SK-N-SH treated with all-trans-retinoic acid at 6 μM for 48 hours (cell line): ENCODE measurements at regions not wholly inside any gene's neighbourhood (a gene's known extent, or its start where the extent isn't known, plus 50 kb on each side); places are given as distances from the start of the nearest gene placed in this dataset.

ENCODE experiments used
- ARNTL ChIP-seq: fragments of 450-650 bp; formaldehyde crosslinking; IDR thresholded peaks from 2 replicates; pipeline ENCODE4 v1.5.0; 2020; ENCODE audit warnings: low read depth, mild to moderate bottlenecking, moderate library complexity, borderline replicate concordance
- CREB5 ChIP-seq: fragments of 250-450 bp; sonication (Bioruptor Pico); IDR thresholded peaks from 2 replicates; pipeline ENCODE4 v1.5.1; 2020; ENCODE audit warnings: low read depth, mild to moderate bottlenecking, moderate library complexity
- CSDC2 ChIP-seq: fragments of 250-450 bp; sonication (Bioruptor Pico); IDR thresholded peaks from 2 replicates; pipeline ENCODE4 v1.5.0; 2020; ENCODE audit warnings: mild to moderate bottlenecking, moderate library complexity
- OSR1 ChIP-seq: fragments of 250-450 bp; sonication (Bioruptor Pico); IDR thresholded peaks from 2 replicates; pipeline ENCODE4 v1.8.0; 2022; ENCODE audit warnings: moderate library complexity, mild to moderate bottlenecking, inconsistent platforms
- PATZ1 ChIP-seq: fragments of 250-450 bp; sonication (Bioruptor Pico); IDR thresholded peaks from 2 replicates; pipeline ENCODE4 v1.8.0; 2020; ENCODE audit warnings: mild to moderate bottlenecking, moderate library complexity, borderline replicate concordance
- RARB ChIP-seq: fragments of 250-450 bp; sonication (Bioruptor Pico); IDR thresholded peaks from 2 replicates; pipeline ENCODE4 v1.8.0; 2021; ENCODE audit warnings: mild to moderate bottlenecking, moderate library complexity
- SNAI2 ChIP-seq: fragments of 250-450 bp; sonication (Bioruptor Pico); IDR thresholded peaks from 2 replicates; pipeline ENCODE4 v1.5.0; 2020; ENCODE audit warnings: mild to moderate bottlenecking, moderate library complexity
- TCF4 ChIP-seq: fragments of 250-450 bp; sonication (Bioruptor Pico); IDR thresholded peaks from 2 replicates; pipeline ENCODE4 v1.8.0; 2021; ENCODE audit warnings: mild to moderate bottlenecking, moderate library complexity, borderline replicate concordance
- ZC3H10 ChIP-seq: fragments of 250-450 bp; sonication (Bioruptor Pico); IDR thresholded peaks from 2 replicates; pipeline ENCODE4 v1.5.1; 2021; ENCODE audit warnings: mild to moderate bottlenecking, moderate library complexity
- ZNF565 ChIP-seq: fragments of 450-650 bp; formaldehyde crosslinking; conservative IDR thresholded peaks from 2 replicates; pipeline ENCODE4 v1.5.0; 2020; ENCODE audit warnings: low read depth, mild to moderate bottlenecking, moderate library complexity
- ZNF70 ChIP-seq: fragments of 450-650 bp; formaldehyde crosslinking; IDR thresholded peaks from 2 replicates; pipeline ENCODE4 v1.5.0; 2020; ENCODE audit warnings: mild to moderate bottlenecking, moderate library complexity
- ZNF8 ChIP-seq: fragments of 450-650 bp; formaldehyde crosslinking; IDR thresholded peaks from 2 replicates; pipeline ENCODE4 v1.5.0; 2020; ENCODE audit warnings: mild to moderate bottlenecking, moderate library complexity

- TF ChIP-seq ARNTL (CRISPR knock-in tag) (no peak), RARB (CRISPR knock-in tag) (no peak), CREB5 (CRISPR knock-in tag) (no peak), OSR1 (no peak), ZNF70 (CRISPR knock-in tag) (no peak), PATZ1 (CRISPR knock-in tag) (no peak), TCF4 (CRISPR knock-in tag) (no peak), CSDC2 (CRISPR knock-in tag) (no peak), ZNF565 (CRISPR knock-in tag) (no peak), ZNF8 (CRISPR knock-in tag) (no peak), ZC3H10 (no peak), SNAI2 (CRISPR knock-in tag) (no peak)
Observed at GRCh38 chr1:14517841-14518180, 80.7 kb upstream of the KAZN start.
